HG03460 (cell line): ENCODE measurements at regions not wholly inside any gene's neighbourhood (a gene's known extent, or its start where the extent isn't known, plus 50 kb on each side); places are given as distances from the start of the nearest gene placed in this dataset.

Source experiments
- ATAC-seq: cut with Tn5 transposase; IDR thresholded peaks from one replicate; pipeline ENCODE4 v1.9.1; 2021; ENCODE audit not compliant: unreplicated experiment

- ATAC-seq: no peak
Measured at GRCh38 chr1:208577381-208577905, 333.3 kb upstream of the PLXNA2 start.

GRCh38 chr1:208581209-208581608 is 337.0 kb upstream of the PLXNA2 start:
- ATAC-seq: no peak

GRCh38 chr1:208581667-208582066 is 337.5 kb upstream of the PLXNA2 start:
- no peak for ATAC-seq

GRCh38 chr1:208584167-208584755 is 340.1 kb upstream of the PLXNA2 start:
- ATAC-seq: no peak

- peak; percentile 93 for ATAC-seq
Measured at GRCh38 chr1:208587110-208587509, 342.9 kb upstream of the PLXNA2 start.

- no peak for ATAC-seq
Measured at GRCh38 chr1:208593306-208594006, 349.3 kb upstream of the PLXNA2 start.

- ATAC-seq: no peak
Measured at GRCh38 chr1:208595236-208595635, 351.1 kb upstream of the PLXNA2 start.

- no peak for ATAC-seq
Measured at GRCh38 chr1:208595745-208596144, 351.6 kb upstream of the PLXNA2 start.

GRCh38 chr1:208597571-208597970 is 353.4 kb upstream of the PLXNA2 start:
- no peak for ATAC-seq

GRCh38 chr1:208598021-208598420 is 353.8 kb upstream of the PLXNA2 start:
- no peak for ATAC-seq

GRCh38 chr1:208599063-208599462 is 354.9 kb upstream of the PLXNA2 start:
- ATAC-seq: no peak

GRCh38 chr1:208600456-208601190 is 356.4 kb upstream of the PLXNA2 start:
- ATAC-seq: no peak

- no peak for ATAC-seq
Measured at GRCh38 chr1:208601561-208601960, 357.4 kb upstream of the PLXNA2 start.

- ATAC-seq: no peak
Measured at GRCh38 chr1:208603721-208604120, 359.5 kb upstream of the PLXNA2 start.

GRCh38 chr1:208604295-208604694 is 360.1 kb upstream of the PLXNA2 start:
- peak; percentile 82 for ATAC-seq

GRCh38 chr1:208606959-208607358 is 362.8 kb upstream of the PLXNA2 start:
- no peak for ATAC-seq

GRCh38 chr1:208607616-208608015 is 363.4 kb upstream of the PLXNA2 start:
- no peak for ATAC-seq

GRCh38 chr1:208614610-208615009 is 370.4 kb upstream of the PLXNA2 start:
- ATAC-seq: no peak

- ATAC-seq: no peak
Measured at GRCh38 chr1:208615371-208615770, 371.2 kb upstream of the PLXNA2 start.

GRCh38 chr1:208616776-208617175 is 372.6 kb upstream of the PLXNA2 start:
- no peak for ATAC-seq

- no peak for ATAC-seq
Measured at GRCh38 chr1:208628022-208628914, 384.1 kb upstream of the PLXNA2 start.
